GM23248 (cell line): ENCODE measurements at regions not wholly inside any gene's neighbourhood (a gene's known extent, or its start where the extent isn't known, plus 50 kb on each side); places are given as distances from the start of the nearest gene placed in this dataset.
"Not testable (repeated sequence)": the region's sequence is repeated elsewhere in the genome, so short reads cannot be mapped to it uniquely, and the experiment has no call there.

Experiments used
- EZH2 ChIP-seq: fragments of 200-600 bp; sonication (generic); IDR thresholded peaks from 2 replicates; pipeline ENCODE4 v1.6.1; 2018; ENCODE audit warnings: antibody characterized with exemption, mild to moderate bottlenecking; ENCODE audit not compliant: insufficient read depth, poor library complexity, severe bottlenecking
- EZH2phosphoT487 ChIP-seq: fragments of 200-600 bp; sonication (generic); IDR thresholded peaks from 2 replicates; pipeline ENCODE4 v1.6.1; 2018; ENCODE audit warnings: antibody characterized with exemption, moderate library complexity, mild to moderate bottlenecking, low read depth; ENCODE audit not compliant: insufficient read depth

DNA sequence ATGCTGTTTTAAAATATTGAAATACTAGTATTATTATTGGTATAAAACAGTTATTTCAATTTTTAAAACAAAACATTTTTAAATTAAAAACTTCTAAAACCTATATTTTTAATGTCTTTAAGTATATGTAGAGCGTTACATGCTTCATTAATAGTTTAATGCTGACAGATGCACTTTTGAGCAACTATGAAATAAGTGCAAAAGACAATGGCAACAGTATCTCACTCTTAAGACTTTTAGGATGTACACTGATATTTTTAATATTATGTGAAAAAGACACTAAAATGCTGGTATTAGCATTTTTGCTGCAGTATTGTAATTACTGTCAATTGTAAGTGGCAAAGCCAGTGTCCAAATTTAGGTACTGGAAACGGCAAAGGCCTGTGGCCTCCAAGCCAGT, 93.2 kb upstream of the NAA35 start:
- TF ChIP-seq EZH2, EZH2phosphoT487: not testable (repeated sequence)
